Spleen (tissue), 7 donors: ENCODE measurements at regions not wholly inside any gene's neighbourhood (a gene's known extent, or its start where the extent isn't known, plus 50 kb on each side); places are given as distances from the start of the nearest gene placed in this dataset.

Experiments used
- POLR2A ChIP-seq, 3 donors: fragments of 450-650 bp; IDR thresholded peaks; one replicate each; pipeline ENCODE4 v1.5.1; 2017; ENCODE audit warnings: antibody characterized with exemption in 3 of 3, mild to moderate bottlenecking in 1 of 3
- TF ChIP-seq, protein P1 (sequence below), 11 experiments: fragments of 200-600 bp in 7 of 11; fragments of 450-650 bp in 4 of 11; sonication (generic) in 4 of 11; IDR thresholded peaks in 8 of 11; conservative IDR thresholded peaks in 3 of 11; 1 replicate in 7 of 11; 2 replicates in 4 of 11; pipeline versions ENCODE4 v1.4.0 to v1.8.0; 2016 to 2021; ENCODE audit warnings: antibody characterized with exemption in 11 of 11, inconsistent platforms in 4 of 11, mild to moderate bottlenecking in 1 of 11
- donor health status: DM: no; HTN: no; CAD: no; lungs with moderate emphysema.
- donor health status: DM: no; HTN: no; CAD: no.
- donor health status: DM: no; HTN: no; CAD: no.

- TF ChIP-seq, protein P1, sequence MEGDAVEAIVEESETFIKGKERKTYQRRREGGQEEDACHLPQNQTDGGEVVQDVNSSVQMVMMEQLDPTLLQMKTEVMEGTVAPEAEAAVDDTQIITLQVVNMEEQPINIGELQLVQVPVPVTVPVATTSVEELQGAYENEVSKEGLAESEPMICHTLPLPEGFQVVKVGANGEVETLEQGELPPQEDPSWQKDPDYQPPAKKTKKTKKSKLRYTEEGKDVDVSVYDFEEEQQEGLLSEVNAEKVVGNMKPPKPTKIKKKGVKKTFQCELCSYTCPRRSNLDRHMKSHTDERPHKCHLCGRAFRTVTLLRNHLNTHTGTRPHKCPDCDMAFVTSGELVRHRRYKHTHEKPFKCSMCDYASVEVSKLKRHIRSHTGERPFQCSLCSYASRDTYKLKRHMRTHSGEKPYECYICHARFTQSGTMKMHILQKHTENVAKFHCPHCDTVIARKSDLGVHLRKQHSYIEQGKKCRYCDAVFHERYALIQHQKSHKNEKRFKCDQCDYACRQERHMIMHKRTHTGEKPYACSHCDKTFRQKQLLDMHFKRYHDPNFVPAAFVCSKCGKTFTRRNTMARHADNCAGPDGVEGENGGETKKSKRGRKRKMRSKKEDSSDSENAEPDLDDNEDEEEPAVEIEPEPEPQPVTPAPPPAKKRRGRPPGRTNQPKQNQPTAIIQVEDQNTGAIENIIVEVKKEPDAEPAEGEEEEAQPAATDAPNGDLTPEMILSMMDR (IDR thresholded peaks at IDR 0.05 in 8 of 11, conservative IDR thresholded peaks at IDR 0.05 in 3 of 11) = no peak
- no peak for TF ChIP-seq POLR2A (IDR thresholded peaks at IDR 0.05)
Observed at GRCh38 chr11:116179401-116179800, 593.4 kb downstream of the BUD13 start.
